Esophagus muscularis mucosa (tissue), 4 donors: ENCODE measurements at regions not wholly inside any gene's neighbourhood (a gene's known extent, or its start where the extent isn't known, plus 50 kb on each side); places are given as distances from the start of the nearest gene placed in this dataset.

Experiments
- DNase-seq: peaks from one replicate; pipeline ENCODE4 v3.0.0-alpha.2; 2017; ENCODE audit errors: extremely low spot score
- H3K27ac ChIP-seq, 4 donors: fragments of 200-600 bp; sonication (generic); replicated peaks in 1 of 4; 1 replicate in 3 of 4; 2 replicates in 1 of 4; pipeline ENCODE4 v1.5.1; 2016 to 2019; ENCODE audit warnings: mild to moderate bottlenecking in 1 of 4
- H3K27me3 ChIP-seq, 4 donors: fragments of 200-600 bp; sonication (generic); one replicate each; pipeline versions ENCODE4 v1.5.1 to v1.6.0; 2016 to 2019
- H3K36me3 ChIP-seq, 4 donors: fragments of 200-600 bp; sonication (generic); one replicate each; pipeline ENCODE4 v1.5.1; 2016 to 2019
- H3K4me1 ChIP-seq, 4 donors: fragments of 200-600 bp; sonication (generic); one replicate each; pipeline ENCODE4 v1.5.1; 2016 to 2019
- H3K4me3 ChIP-seq, 4 donors: fragments of 200-600 bp; sonication (generic); 1 replicate in 2 of 4; 2 replicates in 2 of 4; pipeline ENCODE4 v1.5.1; 2016 to 2019; ENCODE audit warnings: mild to moderate bottlenecking in 4 of 4, moderate library complexity in 1 of 4
- H3K9me3 ChIP-seq, 4 donors: fragments of 200-600 bp; sonication (generic); 1 replicate in 3 of 4; 2 replicates in 1 of 4; pipeline ENCODE4 v1.5.1; 2016 to 2019
- CTCF ChIP-seq, 3 experiments: fragments of 200-600 bp in 2 of 3; fragments of 450-650 bp in 1 of 3; sonication (generic) in 2 of 3; IDR thresholded peaks; one replicate each; pipeline ENCODE4 v1.5.1; 2017 to 2019; ENCODE audit warnings: antibody characterized with exemption in 3 of 3, mild to moderate bottlenecking in 2 of 3, moderate library complexity in 1 of 3
- EP300 ChIP-seq: sonication (generic); formaldehyde crosslinking; IDR thresholded peaks from one replicate; pipeline ENCODE4 v1.6.1; 2017; ENCODE audit warnings: antibody characterized with exemption
- POLR2A ChIP-seq: fragments of 450-650 bp; IDR thresholded peaks from one replicate; pipeline ENCODE4 v1.6.1; 2017; ENCODE audit warnings: antibody characterized with exemption, moderate library complexity, mild to moderate bottlenecking, low read depth
- POLR2AphosphoS5 ChIP-seq, 2 donors: sonication (generic); formaldehyde crosslinking; IDR thresholded peaks; one replicate each; pipeline ENCODE4 v1.6.1; 2017; ENCODE audit warnings: antibody characterized with exemption in 2 of 2
- whole genome bisulfite sequencing: methylation state at CpG from one replicate; pipeline ENCODE4 v1.1.5; 2018; 5-methylcytosine and 5-hydroxymethylcytosine counted together
- intact Hi-C: fragments of 100-400 bp; cut with DNase I; formaldehyde crosslinking; loops from one replicate; pipeline ENCODE4 v1.15.1; 2023

- TF ChIP-seq CTCF (IDR thresholded peaks at IDR 0.05) (no peak), POLR2AphosphoS5 (IDR thresholded peaks at IDR 0.05) (no peak), EP300 (no peak), POLR2A (no peak)
- Histone ChIP-seq H3K9me3 (no peaks in the 10 kb centered on the region), H3K27me3 (peaks cover 0 to 88% (median 0%) of the 10 kb centered on the region in 4 donors), H3K4me3 (no peak overlapping the region), H3K4me1 (no peaks in the 10 kb centered on the region), H3K27ac (no peak overlapping the region), H3K36me3 (no peaks in the 10 kb centered on the region)
- intact Hi-C loops, result no loop called here
- no peak for DNase-seq
- WGBS, result 90% methylated on average over 18 of the region's 18 CpGs
Observed at GRCh38 chr22:49355211-49355920, 472.3 kb downstream of the BRD1 start.

- intact Hi-C loops, result no loop called here
- Histone ChIP-seq H3K4me1 (no peaks in the 10 kb centered on the region), H3K27ac (no peak overlapping the region), H3K4me3 (no peak overlapping the region), H3K27me3 (peaks cover 0 to 94% (median 0%) of the 10 kb centered on the region in 4 donors), H3K9me3 (no peaks in the 10 kb centered on the region), H3K36me3 (no peaks in the 10 kb centered on the region)
- WGBS, result 66% methylated on average over 12 of the region's 14 CpGs
- no peak for TF ChIP-seq POLR2AphosphoS5 (IDR thresholded peaks at IDR 0.05)
- no peak for TF ChIP-seq POLR2A
- no peak for TF ChIP-seq CTCF (IDR thresholded peaks at IDR 0.05)
- TF ChIP-seq EP300, result no peak
- DNase-seq, result no peak
Observed at GRCh38 chr22:49354516-49355210, 473.0 kb downstream of the BRD1 start.

- H3K4me1 ChIP-seq, result no peaks in the 10 kb centered on the region
- TF ChIP-seq POLR2AphosphoS5 (IDR thresholded peaks at IDR 0.05) (no peak), EP300 (no peak), CTCF (IDR thresholded peaks at IDR 0.05) (no peak), POLR2A (no peak)
- no peak overlapping the region for H3K27ac ChIP-seq
- 83% methylated on average over 17 of the region's 17 CpGs for WGBS
- no peak for DNase-seq
- intact Hi-C loops, result no loop called here
- H3K9me3 ChIP-seq, result no peaks in the 10 kb centered on the region
- no peak overlapping the region for H3K4me3 ChIP-seq
- H3K27me3 ChIP-seq, result peaks cover 0 to 95% (median 0%) of the 10 kb centered on the region in 4 donors
- H3K36me3 ChIP-seq, result no peaks in the 10 kb centered on the region
Observed at GRCh38 chr22:49353235-49353634, 474.4 kb downstream of the BRD1 start.

- TF ChIP-seq POLR2A (no peak), EP300 (no peak), POLR2AphosphoS5 (IDR thresholded peaks at IDR 0.05) (no peak), CTCF (IDR thresholded peaks at IDR 0.05) (no peak)
- Histone ChIP-seq H3K4me3 (no peak overlapping the region), H3K27ac (no peak overlapping the region), H3K9me3 (no peaks in the 10 kb centered on the region), H3K4me1 (no peaks in the 10 kb centered on the region), H3K27me3 (peaks cover 0 to 93% (median 0%) of the 10 kb centered on the region in 4 donors), H3K36me3 (no peaks in the 10 kb centered on the region)
- WGBS, result 84% methylated on average over 19 of the region's 29 CpGs
- DNase-seq, result no peak
- intact Hi-C loops, result no loop called here
Observed at GRCh38 chr22:49352361-49353169, 475.1 kb downstream of the BRD1 start.
